HG03039 (cell line): ENCODE measurements at regions not wholly inside any gene's neighbourhood (a gene's known extent, or its start where the extent isn't known, plus 50 kb on each side); places are given as distances from the start of the nearest gene placed in this dataset.

Experiments used
- ATAC-seq: cut with Tn5 transposase; IDR thresholded peaks from one replicate; pipeline ENCODE4 v1.9.1; 2021; ENCODE audit warnings: mild to moderate bottlenecking, moderate library complexity; ENCODE audit not compliant: unreplicated experiment

DNA sequence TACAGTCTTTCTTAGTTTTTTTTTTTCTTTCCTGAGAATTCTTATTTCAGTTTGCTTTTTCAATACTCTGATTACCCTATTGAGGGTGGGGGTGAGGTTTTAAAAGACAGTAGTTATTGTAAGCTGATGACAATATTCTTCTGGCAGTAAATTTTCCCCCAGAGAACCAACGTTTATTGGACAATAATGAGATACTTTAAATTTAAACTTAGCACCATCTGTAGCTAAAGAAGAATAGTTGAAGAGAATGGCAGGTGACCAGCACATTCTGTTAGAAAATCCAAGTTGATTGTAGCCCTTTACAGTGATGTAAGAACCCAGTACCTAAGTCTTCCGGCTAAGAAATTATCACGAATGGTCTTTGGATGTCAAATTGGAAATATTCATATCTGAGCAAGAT, 364.6 kb upstream of the LYPLAL1 start:
- ATAC-seq: no peak

DNA sequence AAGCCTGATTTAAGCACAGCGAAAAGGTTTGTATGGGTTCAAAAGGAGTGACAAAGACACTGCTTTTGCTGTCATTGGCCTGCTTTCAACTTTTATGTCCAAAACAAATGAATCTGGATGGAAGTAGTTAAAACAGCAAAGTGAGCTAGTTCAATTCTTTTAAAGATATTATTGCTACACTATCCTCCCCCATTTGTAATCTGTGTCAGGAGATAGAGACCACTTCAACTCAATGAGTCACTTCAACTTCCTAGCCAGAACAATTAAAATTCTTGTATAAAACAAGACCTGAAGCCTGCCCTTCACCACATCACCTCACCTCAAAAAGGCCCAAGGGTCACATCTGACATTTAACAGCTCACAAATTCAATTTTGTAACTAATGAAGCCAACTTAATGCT, 364.1 kb upstream of the LYPLAL1 start:
- ATAC-seq: no peak

- ATAC-seq: no peak
These were observed 363.4 kb upstream of the LYPLAL1 start for GRCh38 chr1:218810306-218810705.

DNA sequence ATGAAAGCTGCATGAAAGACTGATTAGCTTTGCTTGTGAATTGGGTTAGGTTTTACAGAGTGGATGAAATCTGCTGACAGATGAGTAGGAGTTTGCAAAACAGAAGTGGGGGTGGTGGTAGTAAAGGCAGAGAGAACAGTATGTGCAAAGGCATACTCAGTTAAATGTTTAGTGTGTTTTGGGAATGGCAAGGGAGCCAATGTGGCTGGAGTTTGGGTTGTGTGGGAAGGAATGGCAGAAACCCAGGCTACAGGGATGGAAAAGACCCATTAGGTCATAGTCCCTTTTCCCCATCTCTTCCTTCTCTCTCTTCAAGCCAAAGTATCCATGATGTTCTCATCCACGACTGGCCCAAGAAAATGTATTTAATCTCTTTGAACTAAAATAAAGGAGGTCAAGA, 362.2 kb upstream of the LYPLAL1 start:
- ATAC-seq: no peak

DNA sequence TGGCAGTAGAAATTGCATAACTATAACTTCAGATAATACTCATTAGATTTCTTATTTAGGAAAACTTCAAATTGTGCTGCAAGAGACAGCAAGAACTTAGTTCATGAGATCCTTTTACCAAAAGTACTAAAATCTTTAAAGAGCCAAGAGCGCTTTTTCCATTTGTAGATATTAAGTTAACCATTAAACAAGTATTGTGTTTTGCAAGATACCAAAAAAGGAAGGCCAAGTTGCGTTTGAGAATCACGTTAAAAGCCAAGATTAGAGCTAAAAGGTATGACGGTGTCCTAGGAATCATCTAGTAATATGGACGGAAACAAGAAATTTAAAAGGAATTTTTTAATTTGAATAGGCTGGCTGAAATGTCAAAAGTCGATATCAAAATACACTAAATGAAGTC, 361.3 kb upstream of the LYPLAL1 start:
- ATAC-seq: no peak

DNA sequence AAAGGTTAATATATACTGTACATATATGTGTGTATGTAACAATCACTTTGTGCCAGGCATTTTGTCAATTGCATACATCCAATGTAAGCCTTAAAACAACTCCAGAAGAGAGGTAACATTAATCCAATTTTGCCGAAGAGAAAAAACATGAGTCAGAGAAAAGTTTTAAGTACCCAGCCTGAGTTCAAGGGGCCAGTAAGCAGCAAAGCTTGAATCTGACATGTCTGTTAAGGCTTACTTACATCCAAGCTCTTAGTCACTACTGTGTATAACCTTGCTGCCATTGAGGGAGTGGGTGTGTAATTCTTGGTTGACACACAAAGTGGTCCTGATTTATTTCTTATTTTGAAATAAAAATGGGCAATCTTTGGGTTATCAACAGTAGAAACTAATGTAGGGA, 360.4 kb upstream of the LYPLAL1 start:
- ATAC-seq: no peak

- ATAC-seq: no peak
These were observed 358.6 kb upstream of the LYPLAL1 start for GRCh38 chr1:218815076-218815475.

DNA sequence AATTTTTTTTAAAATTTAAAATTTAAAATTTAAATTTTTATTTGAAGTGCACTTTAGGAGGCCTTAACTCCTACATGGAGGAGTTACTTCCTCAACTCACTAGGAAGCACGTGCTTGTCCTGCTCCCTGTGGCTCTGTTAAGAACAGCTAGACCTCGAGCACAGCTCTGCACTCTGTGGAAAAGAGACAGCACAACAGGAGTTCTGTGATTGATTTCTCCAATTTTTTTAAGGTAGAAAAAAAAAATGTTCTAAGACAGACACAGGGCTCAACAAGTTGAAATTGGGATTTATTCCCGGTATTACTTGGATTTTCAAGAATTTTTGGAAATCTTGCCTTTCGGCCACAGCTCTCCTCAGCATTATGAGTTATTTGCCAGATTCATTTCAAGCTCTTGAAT, 356.6 kb upstream of the LYPLAL1 start:
- no peak for ATAC-seq

DNA sequence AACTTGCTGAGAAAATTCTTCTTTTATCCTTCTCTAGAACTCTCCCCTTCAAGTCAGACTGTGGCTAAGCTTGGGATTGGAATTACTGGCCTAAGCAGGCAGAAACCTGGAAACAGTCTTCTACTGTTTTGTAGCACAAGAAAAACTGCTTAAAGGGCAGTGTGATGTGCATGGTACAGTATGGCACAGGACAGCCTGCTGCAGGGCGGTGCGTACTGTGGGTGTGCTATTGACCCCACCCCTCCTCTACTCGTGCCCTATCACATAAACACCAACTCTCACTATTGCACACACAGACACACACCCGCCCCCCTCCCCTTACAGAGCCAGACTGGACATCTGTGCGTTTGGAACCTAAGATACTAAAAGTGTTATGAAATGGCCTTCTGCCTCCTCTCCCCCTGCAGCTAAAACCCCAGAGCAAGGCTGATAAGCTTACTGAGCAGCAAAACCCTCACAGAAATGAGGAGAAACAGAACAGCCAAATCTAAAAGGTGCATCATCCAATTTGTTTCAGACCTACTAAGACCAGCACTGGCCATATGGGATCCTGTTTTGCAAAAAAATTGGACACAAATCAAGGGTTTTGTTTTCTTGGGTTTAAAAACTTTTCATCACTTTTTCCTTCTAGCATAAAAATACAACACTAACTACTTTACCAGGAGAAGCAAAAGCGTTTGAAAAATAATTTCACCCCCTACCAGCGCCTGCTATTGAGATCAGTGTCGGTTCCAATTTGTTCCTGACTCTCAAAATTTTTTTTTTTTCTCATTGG, 355.8 kb upstream of the LYPLAL1 start:
- ATAC-seq: no peak

- ATAC-seq: no peak
These were observed 350.3 kb upstream of the LYPLAL1 start for GRCh38 chr1:218823291-218823900.

DNA sequence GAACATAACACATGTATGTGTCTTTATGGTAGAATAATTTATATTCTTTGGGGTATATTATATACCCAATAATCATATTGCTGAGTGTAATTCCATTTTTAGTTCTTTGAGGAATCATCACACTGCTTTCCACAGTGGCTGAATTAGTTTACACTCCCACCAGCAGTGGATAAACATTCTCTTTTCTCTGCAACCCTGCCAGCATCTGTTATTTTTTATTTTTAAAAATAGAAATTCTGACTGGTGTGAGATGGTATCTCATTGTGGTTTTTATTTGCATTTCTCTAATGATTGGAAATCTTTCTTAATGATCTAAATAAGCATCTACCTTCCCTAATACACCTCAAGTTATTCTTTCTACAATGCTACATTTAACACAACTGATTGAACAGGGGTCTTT, 346.2 kb upstream of the LYPLAL1 start:
- no peak for ATAC-seq

DNA sequence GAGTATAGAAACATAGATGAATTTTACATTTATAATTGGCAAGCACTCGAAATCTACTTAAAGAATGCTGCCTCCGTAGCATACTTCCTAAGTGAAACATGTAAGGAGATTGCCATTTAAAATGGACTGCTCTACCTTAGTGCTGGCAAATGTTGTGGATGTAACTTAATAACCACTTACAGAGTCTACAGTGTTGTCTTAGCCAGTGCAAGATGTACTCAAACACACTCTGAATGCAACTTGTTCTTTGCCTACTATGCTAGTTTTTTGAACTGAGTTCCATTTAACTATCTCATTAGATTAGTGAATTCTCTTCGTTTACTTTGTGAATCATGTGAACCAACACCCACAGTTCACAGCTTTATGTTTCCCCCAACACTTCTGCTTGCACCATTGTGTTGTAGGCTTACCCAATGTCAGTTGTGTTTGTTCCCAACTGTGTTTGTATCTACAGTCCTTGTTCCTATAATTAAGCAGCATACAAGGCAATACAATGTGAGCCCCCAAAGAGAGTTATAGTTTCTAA, 345.5 kb upstream of the LYPLAL1 start:
- no peak for ATAC-seq

GRCh38 chr1:218829097-218829496, 344.6 kb upstream of the LYPLAL1 start:
- ATAC-seq: no peak

- ATAC-seq: no peak
These were observed 338.1 kb upstream of the LYPLAL1 start for GRCh38 chr1:218835609-218836008.

- no peak for ATAC-seq
These were observed 337.4 kb upstream of the LYPLAL1 start for GRCh38 chr1:218836264-218836663.

GRCh38 chr1:218837051-218837450, 336.6 kb upstream of the LYPLAL1 start:
- no peak for ATAC-seq

GRCh38 chr1:218845589-218845988, 328.1 kb upstream of the LYPLAL1 start:
- ATAC-seq: no peak

- ATAC-seq: no peak
These were observed 327.5 kb upstream of the LYPLAL1 start for GRCh38 chr1:218846181-218846580.

GRCh38 chr1:218847089-218847768, 326.4 kb upstream of the LYPLAL1 start:
- ATAC-seq: no peak

DNA sequence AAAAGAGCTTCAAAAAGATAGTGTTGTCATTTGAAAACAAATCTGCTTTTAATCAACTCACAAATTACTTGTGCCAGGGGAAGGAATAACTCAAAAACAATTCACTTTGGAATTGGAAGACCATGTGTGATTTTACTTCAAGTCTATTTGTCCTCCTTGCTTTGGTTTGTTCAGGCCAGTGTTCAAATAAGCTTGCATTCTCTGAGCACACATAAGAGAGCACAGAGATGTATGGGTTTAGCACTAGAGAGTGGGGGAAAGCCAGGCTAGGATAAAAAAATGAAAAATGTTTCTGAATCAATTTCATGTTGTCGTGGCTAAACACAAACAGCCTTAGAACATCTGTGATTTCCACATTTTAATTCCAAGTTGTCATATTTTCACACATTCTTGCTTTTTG, 325.7 kb upstream of the LYPLAL1 start:
- ATAC-seq: no peak

- ATAC-seq: no peak
These were observed 323.3 kb upstream of the LYPLAL1 start for GRCh38 chr1:218850367-218850766.

DNA sequence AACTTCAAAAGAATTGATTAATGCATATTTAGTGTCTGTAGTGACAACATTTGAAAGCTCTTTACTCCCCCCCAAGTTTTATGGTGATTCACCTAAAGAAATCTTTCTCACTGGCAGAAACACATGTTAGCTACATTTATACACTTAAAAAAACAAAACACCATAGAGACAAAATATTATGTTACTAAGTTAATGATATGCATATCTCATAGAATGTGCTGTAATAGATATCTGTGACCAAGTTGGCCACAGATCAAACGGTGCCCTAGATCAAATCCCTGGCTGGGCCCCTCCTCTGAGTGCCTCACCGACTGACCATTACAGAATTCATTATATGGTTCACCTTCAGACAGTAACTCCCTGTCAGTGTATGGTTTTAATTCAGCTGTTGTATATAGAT, 322.1 kb upstream of the LYPLAL1 start:
- no peak for ATAC-seq
